CMK (cell line): ENCODE measurements at regions not wholly inside any gene's neighbourhood (a gene's known extent, or its start where the extent isn't known, plus 50 kb on each side); places are given as distances from the start of the nearest gene placed in this dataset.
A peak's percentile ranks its signal among the peaks of the same experiment; 100 is the strongest.
"Not testable (repeated sequence)": the region's sequence is repeated elsewhere in the genome, so short reads cannot be mapped to it uniquely, and the experiment has no call there.

Source experiments
- DNase-seq: peaks from one replicate; pipeline ENCODE4 v3.0.0-alpha.2; 2010; ENCODE audit warnings: low read depth

DNA sequence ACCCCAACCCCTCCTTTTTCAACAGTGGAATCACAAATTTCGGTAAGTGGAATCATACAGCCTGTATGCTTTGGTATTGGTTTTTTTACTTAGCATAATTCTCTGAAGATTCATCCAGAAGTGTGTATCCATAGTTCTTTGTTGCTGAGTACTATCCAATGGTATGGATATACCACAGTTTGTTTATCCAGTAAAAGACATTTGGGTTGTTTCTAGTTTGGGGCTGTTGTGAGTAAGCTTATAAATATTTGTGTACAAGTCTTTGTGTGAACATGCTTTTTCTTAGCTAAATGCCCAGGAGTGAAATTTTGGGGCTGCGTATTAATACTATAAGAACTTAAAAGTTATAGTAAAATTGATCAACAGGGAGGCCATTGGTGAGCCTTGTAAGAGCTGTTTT lies 57.5 kb upstream of the GC start:
- no peak for DNase-seq

DNA sequence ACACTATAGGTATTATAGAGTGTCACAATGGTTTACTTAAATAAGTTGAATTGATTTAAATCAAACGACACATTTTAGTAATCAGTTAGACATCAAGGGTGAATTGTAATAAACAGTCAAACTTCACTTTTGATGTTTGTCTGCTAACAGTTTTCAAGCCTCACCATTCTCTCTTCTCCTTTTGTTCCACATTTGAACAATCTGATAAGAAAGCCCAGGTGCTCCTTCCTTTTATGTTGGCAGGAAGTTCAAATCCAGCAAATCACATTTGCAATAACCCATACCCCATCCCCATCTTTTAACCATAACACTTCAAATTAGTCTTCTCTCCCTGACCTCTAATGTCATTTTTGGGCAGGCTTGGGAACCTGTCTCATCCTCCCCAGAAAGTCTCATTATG lies 63.4 kb upstream of the GC start:
- DNase-seq, result no peak

DNA sequence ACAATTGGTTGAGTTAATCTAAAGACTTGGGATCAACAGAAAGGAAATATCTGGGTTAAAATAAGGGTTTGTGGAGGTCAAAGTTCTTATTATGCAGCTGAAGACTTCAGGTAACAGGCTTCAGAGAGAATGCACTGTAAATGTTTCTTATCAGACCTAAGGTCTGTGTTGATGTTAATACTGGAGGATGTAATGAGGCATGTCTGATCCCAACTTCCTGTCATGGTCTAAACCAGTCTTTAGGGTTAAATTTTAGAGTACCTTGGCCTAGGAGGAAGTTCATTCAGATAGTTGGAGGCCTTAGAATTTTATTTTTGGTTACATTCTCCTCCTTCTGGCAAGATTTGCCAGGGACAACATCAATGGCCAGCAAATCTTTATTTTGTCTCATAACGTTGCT lies 72.1 kb upstream of the GC start:
- peak; percentile 20 for DNase-seq

DNA sequence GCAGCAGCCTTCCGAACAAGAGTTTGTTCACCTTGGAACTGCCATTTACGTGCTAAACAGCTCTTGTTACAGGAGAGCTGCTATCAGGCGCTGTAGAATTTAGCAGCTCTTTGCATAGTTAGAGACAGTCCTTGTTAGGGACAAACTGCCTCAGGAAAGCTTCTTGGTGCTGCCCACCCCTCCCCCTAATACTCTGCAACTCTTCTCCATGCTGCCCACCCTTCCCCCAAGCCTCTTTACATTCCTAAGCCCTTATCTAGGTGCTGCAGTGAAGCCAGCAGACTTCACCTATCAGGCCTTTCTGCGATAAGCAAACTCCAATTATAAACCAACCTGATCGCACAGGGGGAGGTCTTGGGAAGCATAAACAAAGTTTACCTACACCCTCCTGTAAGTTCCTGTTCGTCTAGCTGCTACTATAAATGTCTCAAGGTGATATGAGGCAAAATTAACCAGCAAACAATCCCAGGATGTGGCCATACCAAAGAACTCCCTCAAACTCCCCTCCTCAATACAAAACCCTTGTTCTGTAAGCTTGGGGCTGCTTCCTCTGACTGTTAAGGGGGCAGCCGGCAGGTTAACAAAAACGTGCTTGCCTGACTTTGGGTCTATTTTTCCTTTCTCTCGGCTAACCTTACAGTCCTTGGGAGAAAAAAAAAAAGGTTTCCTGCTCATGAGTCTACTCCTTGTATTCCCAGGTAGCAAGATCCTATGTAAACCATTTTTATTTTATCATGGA lies 74.0 kb upstream of the GC start:
- DNase-seq, result peak; percentile 67

DNA sequence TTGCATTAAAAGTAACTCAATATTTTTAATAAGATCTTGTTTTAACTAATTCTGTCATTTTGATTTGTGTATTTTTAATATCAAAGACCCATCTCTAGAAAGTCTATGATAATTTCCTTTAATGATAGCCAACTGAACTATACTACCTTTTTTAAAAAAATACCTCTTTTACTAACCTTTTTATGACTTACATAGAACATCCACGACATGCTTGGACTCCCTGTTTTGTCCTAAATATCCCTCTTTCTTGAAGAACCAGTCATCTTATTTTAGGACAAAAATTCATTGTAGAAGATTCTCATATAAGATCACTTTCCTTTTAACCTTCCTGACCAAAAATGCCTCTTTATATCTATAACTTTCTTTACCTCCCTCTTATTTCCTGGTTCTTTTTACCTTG lies 76.8 kb upstream of the GC start:
- DNase-seq, result no peak

DNA sequence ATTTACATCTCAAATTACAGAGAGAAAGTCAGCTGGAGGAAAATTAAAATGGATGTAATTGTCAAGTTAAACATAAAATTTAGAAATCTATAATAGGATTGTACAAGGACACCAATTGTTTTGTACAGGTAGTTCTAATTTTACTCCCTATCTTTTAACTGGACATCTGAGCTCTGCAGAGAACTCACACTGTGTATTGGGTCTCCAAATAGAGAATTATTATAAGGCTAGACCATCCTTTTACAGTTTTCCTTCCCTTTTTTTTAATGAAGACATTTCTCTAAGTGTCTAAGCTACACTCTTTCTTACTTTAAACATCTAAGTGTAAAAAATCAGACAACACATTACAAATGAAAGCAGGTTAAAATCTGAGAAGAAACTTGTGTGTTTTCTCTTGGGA lies 78.4 kb upstream of the GC start:
- DNase-seq, result no peak

- no peak for DNase-seq
Observed at GRCh38 chr4:71863457-71863856, 79.6 kb upstream of the GC start.

- DNase-seq, result no peak
Observed at GRCh38 chr4:71864380-71864779, 80.5 kb upstream of the GC start.

DNA sequence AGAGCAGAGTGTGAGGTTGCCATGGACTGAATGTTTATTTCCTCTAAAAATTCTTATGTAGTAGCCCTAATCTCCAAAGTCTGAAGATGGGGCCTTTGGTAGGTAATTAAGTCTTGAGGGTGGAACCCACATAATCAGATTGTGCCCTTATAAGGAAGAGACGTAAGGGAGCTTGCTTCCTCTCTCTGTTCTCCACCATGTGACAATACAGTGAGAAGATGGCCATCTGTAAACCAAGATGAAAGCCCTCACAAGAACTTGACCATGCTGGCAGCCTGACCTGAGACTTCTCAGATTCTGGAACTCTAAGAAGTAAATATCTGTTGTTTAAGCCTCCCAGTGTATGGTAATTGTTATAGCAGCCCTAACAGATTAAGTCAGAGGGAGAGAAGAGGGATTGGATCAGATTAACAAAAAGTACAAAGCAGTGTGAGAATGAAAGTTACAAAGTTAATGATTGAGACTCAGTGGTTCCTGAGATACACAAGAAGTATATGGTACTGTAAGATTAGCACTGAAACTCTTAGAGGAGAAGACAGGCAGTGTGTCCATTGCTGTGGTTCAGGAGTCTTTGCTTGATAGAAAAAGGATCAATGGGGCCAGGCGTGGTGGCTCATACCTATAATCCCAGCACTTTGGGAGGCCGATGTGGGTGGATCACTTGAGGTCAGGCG lies 82.5 kb upstream of the GC start:
- DNase-seq, result no peak

GRCh38 chr4:71867598-71867997 lies 83.7 kb upstream of the GC start:
- DNase-seq, result no peak

DNA sequence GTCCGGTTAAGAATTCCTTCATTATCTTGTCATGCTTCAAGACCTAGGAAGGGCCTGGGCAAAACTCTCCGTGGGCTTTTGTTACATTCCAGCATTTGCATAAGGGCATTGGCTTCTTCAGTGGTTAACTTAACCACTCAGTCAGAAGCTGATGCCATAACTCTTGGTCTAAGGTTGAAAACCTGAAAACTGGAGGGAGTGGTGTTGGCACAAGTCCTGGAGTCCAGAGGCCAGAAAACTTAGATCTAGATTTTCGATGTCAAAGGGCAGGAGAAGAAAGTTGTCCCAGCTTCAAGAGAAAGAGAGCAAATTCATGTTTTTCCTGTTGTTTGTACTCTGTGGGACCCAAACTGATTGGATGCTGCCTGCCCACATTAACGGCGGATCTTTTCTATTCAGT lies 86.6 kb upstream of the GC start:
- no peak for DNase-seq

DNA sequence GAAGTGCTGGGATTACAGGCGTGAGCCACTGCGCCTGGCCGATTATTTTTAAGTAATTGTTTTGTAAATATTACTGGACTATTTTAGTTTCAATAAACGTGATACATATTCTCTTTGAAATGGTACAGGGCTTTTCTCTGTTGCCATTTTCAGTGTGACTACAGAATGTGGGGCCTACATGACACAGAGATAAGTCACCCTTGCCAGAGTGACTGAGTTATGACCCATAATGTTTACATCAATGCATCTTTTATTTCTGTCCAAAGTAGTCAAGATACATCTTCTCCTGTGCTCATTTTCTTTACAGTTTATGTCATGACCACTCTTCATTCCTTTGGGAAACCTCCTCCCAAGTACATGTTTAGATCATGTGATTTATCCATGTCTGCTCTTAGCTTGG lies 88.3 kb upstream of the GC start:
- no peak for DNase-seq

DNA sequence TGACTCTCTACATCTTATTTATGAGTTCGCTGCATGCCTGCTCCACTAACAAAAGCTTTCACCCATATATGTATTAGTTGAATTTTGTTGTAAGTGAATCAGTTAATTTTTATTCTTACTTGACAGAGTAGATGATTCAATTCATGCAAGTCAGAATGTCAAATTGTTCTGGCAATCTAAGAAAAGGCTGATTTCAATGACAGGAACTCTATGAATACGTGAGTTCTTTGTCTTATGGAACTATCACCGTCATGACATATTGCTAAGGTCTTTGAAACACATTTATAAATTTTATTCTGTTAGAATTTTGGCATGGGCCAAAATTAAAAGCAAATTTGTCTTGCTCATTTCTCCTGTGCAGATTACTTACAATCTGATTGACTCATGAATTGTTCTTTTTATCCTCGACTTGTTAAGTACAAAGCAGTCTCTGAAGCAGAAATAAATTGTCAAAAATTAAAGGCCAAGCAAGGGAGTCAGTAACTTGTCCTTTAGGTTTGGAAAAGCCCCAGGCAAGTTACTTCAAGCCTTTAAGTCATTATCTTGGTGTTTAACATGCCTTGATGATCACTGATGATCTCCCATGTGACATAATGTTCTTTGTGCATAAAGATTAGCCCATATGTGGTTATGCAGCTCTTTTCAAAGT lies 89.0 kb upstream of the GC start:
- DNase-seq, result no peak

- no peak for DNase-seq
Observed at GRCh38 chr4:71878376-71878775, 94.5 kb upstream of the GC start.

GRCh38 chr4:71882113-71882841 lies 98.4 kb upstream of the GC start:
- no peak for DNase-seq

- DNase-seq, result not testable (repeated sequence)
Observed at GRCh38 chr4:71900366-71900765, 116.5 kb upstream of the GC start.

GRCh38 chr4:71905594-71905993 lies 121.7 kb upstream of the GC start:
- not testable (repeated sequence) for DNase-seq

GRCh38 chr4:71906096-71906495 lies 122.2 kb upstream of the GC start:
- DNase-seq, result no peak

DNA sequence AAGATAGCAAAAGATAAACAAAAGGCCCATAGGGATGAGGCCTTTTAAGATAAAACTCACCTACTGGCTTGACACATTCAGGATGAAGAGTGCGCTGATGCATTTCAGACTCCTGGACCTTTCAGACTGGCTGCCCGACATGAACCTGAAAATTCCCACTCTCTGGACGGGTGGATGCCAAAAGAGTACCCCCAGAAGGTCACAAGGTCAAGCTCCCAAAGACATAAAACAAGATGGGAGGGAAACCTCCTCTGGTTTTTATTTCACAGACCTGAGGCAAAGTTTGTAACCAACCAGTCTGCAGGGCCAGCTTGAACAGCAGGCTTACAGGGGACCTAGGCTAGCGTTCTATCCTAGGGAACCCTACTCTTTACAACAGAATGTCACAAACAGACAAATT lies 123.2 kb upstream of the GC start:
- DNase-seq, result no peak

DNA sequence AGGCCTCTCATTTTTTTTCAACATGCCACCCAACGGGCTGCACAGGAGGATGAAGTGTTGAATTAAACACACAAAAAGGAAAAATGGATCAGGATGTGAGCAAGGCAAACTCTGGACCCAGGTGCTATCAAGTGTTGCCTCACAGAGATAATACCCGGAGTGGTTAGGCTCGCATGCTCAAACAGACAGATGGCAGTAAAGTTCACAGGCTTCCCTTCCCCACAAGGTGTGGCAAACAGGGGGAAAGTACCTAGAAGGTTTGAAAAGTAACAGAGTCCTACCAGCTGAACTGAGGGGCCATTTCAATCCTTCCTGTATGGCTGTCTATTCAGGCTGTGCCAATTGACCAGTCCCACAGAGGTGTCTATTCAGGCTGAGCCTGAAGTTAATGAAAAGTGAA lies 123.9 kb upstream of the GC start:
- no peak for DNase-seq

DNA sequence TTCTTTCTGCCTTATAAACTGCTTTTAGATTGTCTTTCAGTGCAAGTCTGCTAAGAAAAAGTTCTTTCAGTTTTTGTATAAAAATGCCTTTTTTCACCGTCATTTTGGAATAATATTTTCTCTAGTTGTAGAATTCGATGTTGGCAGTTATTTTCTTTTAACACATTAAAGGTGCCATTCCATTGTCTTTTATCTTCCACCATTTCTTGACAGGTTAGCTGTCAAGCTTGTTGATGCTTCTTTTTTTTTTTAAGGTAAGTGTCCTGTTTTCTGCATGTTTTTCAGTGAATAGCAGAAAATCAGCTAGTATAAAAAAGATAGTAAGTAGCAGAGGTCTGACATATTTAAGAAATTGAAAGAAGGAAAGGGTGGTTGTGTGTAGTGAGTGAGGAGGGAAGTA lies 118.5 kb upstream of the NPFFR2 start:
- DNase-seq, result no peak

- no peak for DNase-seq
Observed at GRCh38 chr4:71923070-71923469, 108.7 kb upstream of the NPFFR2 start.

DNA sequence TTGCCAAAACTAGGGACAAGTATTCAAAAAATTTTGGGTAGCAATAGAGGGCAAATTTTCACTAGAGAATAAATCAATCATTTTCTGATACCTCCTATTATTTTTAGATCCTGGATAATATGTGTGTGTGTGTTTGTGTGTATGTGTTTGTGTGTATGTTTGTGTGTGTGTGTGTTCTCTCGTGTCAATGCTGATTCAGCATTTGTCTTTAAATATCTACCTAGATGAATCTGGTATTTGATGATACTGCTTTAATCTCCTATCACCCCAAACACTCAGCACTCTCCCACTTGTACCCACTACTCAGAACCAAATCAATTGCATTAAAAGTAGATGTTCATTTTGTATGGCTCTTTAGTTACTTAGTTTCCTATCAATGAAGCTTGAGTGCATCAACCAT lies 101.3 kb upstream of the NPFFR2 start:
- no peak for DNase-seq
